HepG2 (cell line): ENCODE measurements at regions not wholly inside any gene's neighbourhood (a gene's known extent, or its start where the extent isn't known, plus 50 kb on each side); places are given as distances from the start of the nearest gene placed in this dataset.
A peak's percentile ranks its signal among the peaks of the same experiment; 100 is the strongest.

ENCODE experiments used
- ATF7 ChIP-seq, 2 experiments: fragments of 450-650 bp in 1 of 2; sonication (generic) in 1 of 2; formaldehyde crosslinking in 1 of 2; IDR thresholded peaks; 2 replicates each; pipeline versions ENCODE4 v1.4.0 to v1.6.1; 2016 to 2020; ENCODE audit warnings: antibody characterized with exemption in 1 of 2, mild to moderate bottlenecking in 1 of 2, missing genetic modification reagents in 1 of 2
- DR1 ChIP-seq: sonication (generic); formaldehyde crosslinking; IDR thresholded peaks from 2 replicates; pipeline ENCODE4 v1.8.0; 2021; ENCODE audit warnings: mild to moderate bottlenecking, missing genetic modification reagents, inconsistent platforms
- EEA1 ChIP-seq: sonication (generic); formaldehyde crosslinking; IDR thresholded peaks from 2 replicates; pipeline ENCODE4 v1.5.1; 2020; ENCODE audit warnings: mild to moderate bottlenecking, missing genetic modification reagents, borderline replicate concordance
- MBD4 ChIP-seq: IDR thresholded peaks from 2 replicates; pipeline ENCODE4 v1.6.1; 2012; ENCODE audit warnings: low read length, inconsistent platforms, borderline replicate concordance
- MIXL1 ChIP-seq: IDR thresholded peaks from 2 replicates; pipeline ENCODE4 v1.6.1; 2016
- PPARG ChIP-seq: conservative IDR thresholded peaks from 2 replicates; pipeline ENCODE4 v1.6.1; 2016; ENCODE audit warnings: missing biosample characterization, missing genetic modification reagents
- PRDM4 ChIP-seq: sonication (generic); formaldehyde crosslinking; IDR thresholded peaks from 2 replicates; pipeline ENCODE4 v1.9.0; 2021; ENCODE audit warnings: missing genetic modification reagents, borderline replicate concordance
- SETDB1 ChIP-seq: sonication (generic); formaldehyde crosslinking; IDR thresholded peaks from 2 replicates; pipeline ENCODE4 v1.5.1; 2020; ENCODE audit warnings: missing genetic modification reagents, mild to moderate bottlenecking, borderline replicate concordance
- SUZ12 ChIP-seq: fragments of 150-350 bp; IDR thresholded peaks from 2 replicates; pipeline ENCODE4 v1.6.1; 2014; ENCODE audit warnings: low read depth, low read length
- XBP1 ChIP-seq: sonication (generic); formaldehyde crosslinking; IDR thresholded peaks from 2 replicates; pipeline ENCODE4 v1.5.0; 2020; ENCODE audit warnings: missing genetic modification reagents
- ZBTB1 ChIP-seq: sonication (generic); formaldehyde crosslinking; IDR thresholded peaks from 2 replicates; pipeline ENCODE4 v1.4.0; 2020; ENCODE audit warnings: missing genetic modification reagents, borderline replicate concordance
- ZFP62 ChIP-seq: sonication (generic); formaldehyde crosslinking; IDR thresholded peaks from 2 replicates; pipeline ENCODE4 v1.4.0; 2020; ENCODE audit warnings: missing genetic modification reagents
- ZNF230 ChIP-seq: sonication (generic); formaldehyde crosslinking; IDR thresholded peaks from 2 replicates; pipeline ENCODE4 v1.4.0; 2020; ENCODE audit warnings: mild to moderate bottlenecking, missing genetic modification reagents
- ZNF510 ChIP-seq: sonication (generic); formaldehyde crosslinking; IDR thresholded peaks from 2 replicates; pipeline ENCODE4 v1.4.0; 2020; ENCODE audit warnings: low read depth, mild to moderate bottlenecking, missing genetic modification reagents
- ZNF598 ChIP-seq: sonication (generic); formaldehyde crosslinking; IDR thresholded peaks from 2 replicates; pipeline ENCODE4 v1.5.1; 2020; ENCODE audit warnings: mild to moderate bottlenecking, missing genetic modification reagents, borderline replicate concordance
- ZNF674 ChIP-seq: sonication (generic); formaldehyde crosslinking; IDR thresholded peaks from 2 replicates; pipeline ENCODE4 v1.5.0; 2020; ENCODE audit warnings: low read depth, mild to moderate bottlenecking, missing genetic modification reagents
- ZNF792 ChIP-seq: IDR thresholded peaks from 2 replicates; pipeline ENCODE4 v1.6.1; 2016
- ZNF83 ChIP-seq: sonication (generic); formaldehyde crosslinking; IDR thresholded peaks from 2 replicates; pipeline ENCODE4 v1.4.0; 2020; ENCODE audit warnings: missing genetic modification reagents, mild to moderate bottlenecking, borderline replicate concordance
- ZNF839 ChIP-seq: sonication (generic); formaldehyde crosslinking; IDR thresholded peaks from 2 replicates; pipeline ENCODE4 v1.4.0; 2020; ENCODE audit warnings: missing genetic modification reagents, mild to moderate bottlenecking, borderline replicate concordance
- ZNF883 ChIP-seq: sonication (generic); formaldehyde crosslinking; IDR thresholded peaks from 2 replicates; pipeline ENCODE4 v1.5.1; 2020; ENCODE audit warnings: mild to moderate bottlenecking, missing genetic modification reagents; ENCODE audit errors: not compliant biosample characterization
- ZNF891 ChIP-seq: sonication (generic); formaldehyde crosslinking; IDR thresholded peaks from 2 replicates; pipeline ENCODE4 v1.5.0; 2020; ENCODE audit warnings: mild to moderate bottlenecking, missing genetic modification reagents
- ZSCAN22 ChIP-seq: sonication (generic); formaldehyde crosslinking; IDR thresholded peaks from 2 replicates; pipeline ENCODE4 v1.4.0; 2020; ENCODE audit warnings: mild to moderate bottlenecking, missing genetic modification reagents
- TF ChIP-seq, protein P1 (sequence below): sonication (generic); formaldehyde crosslinking; IDR thresholded peaks from 2 replicates; pipeline ENCODE4 v1.8.1; 2023; ENCODE audit warnings: mild to moderate bottlenecking, missing genetic modification reagents, borderline replicate concordance
- TF ChIP-seq, protein P2 (sequence below): sonication (generic); formaldehyde crosslinking; IDR thresholded peaks from 2 replicates; pipeline ENCODE4 v1.9.0; 2021; ENCODE audit warnings: missing genetic modification reagents, mild to moderate bottlenecking, borderline replicate concordance
- TF ChIP-seq, protein P3 (sequence below): sonication (generic); formaldehyde crosslinking; IDR thresholded peaks from 2 replicates; pipeline ENCODE4 v1.8.0; 2022; ENCODE audit warnings: missing genetic modification reagents, mild to moderate bottlenecking, moderate library complexity, borderline replicate concordance

GRCh38 chr12:132430838-132431774 is 58.8 kb upstream of the FBRSL1 start (continued):
- TF ChIP-seq DR1 (CRISPR knock-in tag) (no peak), ZNF792 (CRISPR knock-in tag) (no peak), SUZ12 (no peak), ZNF510 (CRISPR knock-in tag) (no peak), ZNF839 (CRISPR knock-in tag) (no peak), EEA1 (CRISPR knock-in tag) (no peak), ZNF230 (no peak), ZNF83 (CRISPR knock-in tag) (no peak), SETDB1 (CRISPR knock-in tag) (no peak), MBD4 (no peak), PRDM4 (CRISPR knock-in tag) (no peak), XBP1 (CRISPR knock-in tag) (no peak), ZNF598 (CRISPR knock-in tag) (no peak), ZNF883 (CRISPR knock-in tag) (peak; percentile 47), PPARG (CRISPR knock-in tag) (no peak), ZNF674 (CRISPR knock-in tag) (no peak), ZSCAN22 (CRISPR knock-in tag) (no peak), MIXL1 (CRISPR knock-in tag) (no peak), ZFP62 (CRISPR knock-in tag) (no peak), ZNF891 (CRISPR knock-in tag) (no peak), ZBTB1 (no peak), ATF7 (IDR thresholded peaks at IDR 0.05) (no peak), ATF7 (CRISPR knock-in tag; IDR thresholded peaks at IDR 0.05) (no peak)
- TF ChIP-seq, protein P1, sequence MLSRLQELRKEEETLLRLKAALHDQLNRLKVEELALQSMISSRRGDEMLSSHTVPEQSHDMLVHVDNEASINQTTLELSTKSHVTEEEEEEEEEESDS (CRISPR knock-in tag): no peak
- TF ChIP-seq, protein P2, sequence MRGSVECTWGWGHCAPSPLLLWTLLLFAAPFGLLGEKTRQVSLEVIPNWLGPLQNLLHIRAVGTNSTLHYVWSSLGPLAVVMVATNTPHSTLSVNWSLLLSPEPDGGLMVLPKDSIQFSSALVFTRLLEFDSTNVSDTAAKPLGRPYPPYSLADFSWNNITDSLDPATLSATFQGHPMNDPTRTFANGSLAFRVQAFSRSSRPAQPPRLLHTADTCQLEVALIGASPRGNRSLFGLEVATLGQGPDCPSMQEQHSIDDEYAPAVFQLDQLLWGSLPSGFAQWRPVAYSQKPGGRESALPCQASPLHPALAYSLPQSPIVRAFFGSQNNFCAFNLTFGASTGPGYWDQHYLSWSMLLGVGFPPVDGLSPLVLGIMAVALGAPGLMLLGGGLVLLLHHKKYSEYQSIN (CRISPR knock-in tag): no peak
- TF ChIP-seq, protein P3, sequence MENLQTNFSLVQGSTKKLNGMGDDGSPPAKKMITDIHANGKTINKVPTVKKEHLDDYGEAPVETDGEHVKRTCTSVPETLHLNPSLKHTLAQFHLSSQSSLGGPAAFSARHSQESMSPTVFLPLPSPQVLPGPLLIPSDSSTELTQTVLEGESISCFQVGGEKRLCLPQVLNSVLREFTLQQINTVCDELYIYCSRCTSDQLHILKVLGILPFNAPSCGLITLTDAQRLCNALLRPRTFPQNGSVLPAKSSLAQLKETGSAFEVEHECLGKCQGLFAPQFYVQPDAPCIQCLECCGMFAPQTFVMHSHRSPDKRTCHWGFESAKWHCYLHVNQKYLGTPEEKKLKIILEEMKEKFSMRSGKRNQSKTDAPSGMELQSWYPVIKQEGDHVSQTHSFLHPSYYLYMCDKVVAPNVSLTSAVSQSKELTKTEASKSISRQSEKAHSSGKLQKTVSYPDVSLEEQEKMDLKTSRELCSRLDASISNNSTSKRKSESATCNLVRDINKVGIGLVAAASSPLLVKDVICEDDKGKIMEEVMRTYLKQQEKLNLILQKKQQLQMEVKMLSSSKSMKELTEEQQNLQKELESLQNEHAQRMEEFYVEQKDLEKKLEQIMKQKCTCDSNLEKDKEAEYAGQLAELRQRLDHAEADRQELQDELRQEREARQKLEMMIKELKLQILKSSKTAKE: no peak
